ENCODE measurements at regions not wholly inside any gene's neighbourhood (a gene's known extent, or its start where the extent isn't known, plus 50 kb on each side); places are given as distances from the start of the nearest gene placed in this dataset.
A peak's percentile ranks its signal among the peaks of the same experiment; 100 is the strongest.

DNA sequence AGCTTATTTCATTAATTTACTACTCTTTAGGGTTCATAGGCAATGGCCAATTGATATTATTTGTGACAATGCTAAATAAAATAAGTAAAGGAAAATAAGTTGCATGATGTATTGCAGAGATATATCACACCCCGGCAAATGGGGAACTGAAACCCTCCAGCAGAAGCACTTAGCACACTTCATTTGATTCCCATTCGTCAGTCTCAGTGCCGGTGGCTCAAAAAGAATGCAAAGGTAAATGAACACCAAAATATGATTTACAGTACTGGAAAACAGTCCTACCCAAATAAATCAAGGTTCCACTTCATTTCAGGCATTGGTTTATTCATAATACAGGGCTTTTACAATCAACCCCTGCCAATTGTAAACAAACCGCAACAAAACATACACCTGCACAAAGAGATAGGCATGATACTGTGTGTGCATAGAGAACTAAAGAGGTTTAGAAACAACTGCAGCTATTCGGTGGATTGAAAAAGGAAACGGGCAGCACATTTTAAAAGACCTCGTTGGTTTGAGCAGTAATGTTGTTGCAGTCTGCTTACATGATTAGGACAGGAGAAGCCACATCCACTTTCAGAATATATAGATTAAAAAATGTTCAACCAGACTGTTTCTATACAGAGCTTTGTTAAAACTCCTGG, 1019.2 kb downstream of the TTLL7 start:
- peaks cover 27% of the 10 kb centered on the region for H3K4me1 ChIP-seq (ENCODE audit: insufficient read depth, low read length)
- H3K27ac ChIP-seq (ENCODE audit: low read length): no peak overlapping the region
- H3K27me3 ChIP-seq (ENCODE audit: insufficient read depth, low read length): no peaks in the 10 kb centered on the region
- H3K4me3 ChIP-seq (ENCODE audit: low read length): no peak overlapping the region
- H3K9me3 ChIP-seq (ENCODE audit: insufficient read depth, low read depth, low read length): no peaks in the 10 kb centered on the region
- H3K9ac ChIP-seq (ENCODE audit: low read depth, low read length): no peak overlapping the region
- no peaks in the 10 kb centered on the region for H3K36me3 ChIP-seq (ENCODE audit: insufficient read depth, low read depth, low read length)

- Histone ChIP-seq H3K27ac (ENCODE audit: low read length) (peak overlapping the region; percentile 22), H3K9ac (ENCODE audit: low read depth, low read length) (peak overlapping the region; percentile 19; the same call in 1 of the 2 replicates), H3K9me3 (ENCODE audit: insufficient read depth, low read depth, low read length) (no peaks in the 10 kb centered on the region), H3K36me3 (ENCODE audit: insufficient read depth, low read depth, low read length) (no peaks in the 10 kb centered on the region), H3K4me1 (ENCODE audit: insufficient read depth, low read length) (peaks cover 27% of the 10 kb centered on the region), H3K27me3 (ENCODE audit: insufficient read depth, low read length) (no peaks in the 10 kb centered on the region), H3K4me3 (ENCODE audit: low read length) (peak overlapping the region; percentile 14; the same call in 1 of the 2 replicates)
Measured at GRCh38 chr1:82978461-82979324, 1020.2 kb downstream of the TTLL7 start.

- H3K9ac ChIP-seq (ENCODE audit: low read depth, low read length): no peak overlapping the region
- no peak overlapping the region for H3K4me3 ChIP-seq (ENCODE audit: low read length)
- H3K4me1 ChIP-seq (ENCODE audit: insufficient read depth, low read length): peaks cover 7% of the 10 kb centered on the region
- no peaks in the 10 kb centered on the region for H3K9me3 ChIP-seq (ENCODE audit: insufficient read depth, low read depth, low read length)
- H3K27me3 ChIP-seq (ENCODE audit: insufficient read depth, low read length): no peaks in the 10 kb centered on the region
- H3K36me3 ChIP-seq (ENCODE audit: insufficient read depth, low read depth, low read length): no peaks in the 10 kb centered on the region
- H3K27ac ChIP-seq (ENCODE audit: low read length): no peak overlapping the region
Measured at GRCh38 chr1:82972841-82973553, 1025.9 kb downstream of the TTLL7 start.

GRCh38 chr1:82969340-82969739, 1029.6 kb downstream of the TTLL7 start:
- no peak overlapping the region for H3K4me3 ChIP-seq (ENCODE audit: low read length)
- no peaks in the 10 kb centered on the region for H3K9me3 ChIP-seq (ENCODE audit: insufficient read depth, low read depth, low read length)

DNA sequence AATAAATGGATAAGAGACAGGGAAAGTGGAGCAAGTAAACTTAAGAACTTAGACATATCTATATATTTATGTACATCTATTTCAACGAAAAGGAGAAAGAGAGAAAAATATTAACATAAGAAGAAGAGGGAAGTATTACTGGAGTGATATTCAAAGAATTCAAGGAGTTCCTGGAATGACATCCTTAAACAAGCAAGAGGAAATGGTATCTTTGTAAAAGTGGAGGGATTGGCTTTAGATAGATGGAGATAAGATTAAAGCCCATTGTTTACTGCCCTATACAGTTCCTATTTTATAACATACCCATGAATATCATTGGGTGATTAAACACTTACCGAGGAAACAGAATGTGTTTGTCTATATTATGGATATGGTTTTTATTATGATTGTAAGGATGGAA, 1036.3 kb downstream of the TTLL7 start:
- Histone ChIP-seq H3K9me3 (ENCODE audit: insufficient read depth, low read depth, low read length) (no peaks in the 10 kb centered on the region), H3K36me3 (ENCODE audit: insufficient read depth, low read depth, low read length) (no peaks in the 10 kb centered on the region), H3K27ac (ENCODE audit: low read length) (no peak overlapping the region), H3K27me3 (ENCODE audit: insufficient read depth, low read length) (no peaks in the 10 kb centered on the region), H3K4me1 (ENCODE audit: insufficient read depth, low read length) (0 out of 2 replicates have a peak, but pooled peaks cover 3% of the 10 kb centered on the region), H3K4me3 (ENCODE audit: low read length) (no peak overlapping the region), H3K9ac (ENCODE audit: low read depth, low read length) (no peak overlapping the region)

More at GRCh38 chr1:82969340-82969739, 1029.6 kb downstream of the TTLL7 start:
- Histone ChIP-seq H3K36me3 (ENCODE audit: insufficient read depth, low read depth, low read length) (no peaks in the 10 kb centered on the region), H3K27me3 (ENCODE audit: insufficient read depth, low read length) (no peaks in the 10 kb centered on the region), H3K9ac (ENCODE audit: low read depth, low read length) (no peak overlapping the region), H3K4me1 (ENCODE audit: insufficient read depth, low read length) (no peaks in the 10 kb centered on the region), H3K27ac (ENCODE audit: low read length) (no peak overlapping the region)

GRCh38 chr1:82950606-82951200, 1048.2 kb downstream of the TTLL7 start:
- Histone ChIP-seq H3K9me3 (ENCODE audit: insufficient read depth, low read depth, low read length) (no peaks in the 10 kb centered on the region), H3K4me3 (ENCODE audit: low read length) (no peak overlapping the region), H3K4me1 (ENCODE audit: insufficient read depth, low read length) (no peaks in the 10 kb centered on the region), H3K27me3 (ENCODE audit: insufficient read depth, low read length) (no peaks in the 10 kb centered on the region), H3K36me3 (ENCODE audit: insufficient read depth, low read depth, low read length) (no peaks in the 10 kb centered on the region), H3K9ac (ENCODE audit: low read depth, low read length) (no peak overlapping the region), H3K27ac (ENCODE audit: low read length) (no peak overlapping the region)

- no peak overlapping the region for H3K27ac ChIP-seq (ENCODE audit: low read length)
- no peaks in the 10 kb centered on the region for H3K27me3 ChIP-seq (ENCODE audit: insufficient read depth, low read length)
- no peak overlapping the region for H3K4me3 ChIP-seq (ENCODE audit: low read length)
- no peaks in the 10 kb centered on the region for H3K4me1 ChIP-seq (ENCODE audit: insufficient read depth, low read length)
- no peaks in the 10 kb centered on the region for H3K36me3 ChIP-seq (ENCODE audit: insufficient read depth, low read depth, low read length)
- H3K9me3 ChIP-seq (ENCODE audit: insufficient read depth, low read depth, low read length): no peaks in the 10 kb centered on the region
- H3K9ac ChIP-seq (ENCODE audit: low read depth, low read length): no peak overlapping the region
Measured at GRCh38 chr1:82948386-82948785, 1050.5 kb downstream of the TTLL7 start.

DNA sequence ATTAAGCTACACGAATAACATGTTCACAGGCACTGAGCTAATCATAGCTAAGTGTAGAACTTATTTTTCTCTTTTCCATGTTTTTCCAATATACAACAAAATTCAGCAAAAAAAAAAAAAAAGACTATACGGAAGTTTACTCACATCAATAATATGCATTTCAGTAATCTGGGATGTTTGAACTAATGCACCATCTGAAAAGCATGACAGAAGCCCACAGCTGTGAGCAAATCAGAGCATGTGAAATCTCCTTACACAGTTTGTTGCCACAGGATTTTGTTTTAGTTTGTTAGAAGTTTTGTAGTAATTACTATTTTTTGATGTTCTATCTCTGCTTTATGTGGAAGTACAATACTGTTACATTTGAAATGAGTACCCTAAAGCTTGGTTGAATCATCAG, 1051.7 kb downstream of the TTLL7 start:
- Histone ChIP-seq H3K9ac (ENCODE audit: low read depth, low read length) (no peak overlapping the region), H3K36me3 (ENCODE audit: insufficient read depth, low read depth, low read length) (no peaks in the 10 kb centered on the region), H3K9me3 (ENCODE audit: insufficient read depth, low read depth, low read length) (no peaks in the 10 kb centered on the region), H3K4me3 (ENCODE audit: low read length) (no peak overlapping the region), H3K27me3 (ENCODE audit: insufficient read depth, low read length) (no peaks in the 10 kb centered on the region), H3K4me1 (ENCODE audit: insufficient read depth, low read length) (no peaks in the 10 kb centered on the region), H3K27ac (ENCODE audit: low read length) (no peak overlapping the region)

- Histone ChIP-seq H3K36me3 (ENCODE audit: insufficient read depth, low read depth, low read length) (no peaks in the 10 kb centered on the region), H3K9ac (ENCODE audit: low read depth, low read length) (no peak overlapping the region), H3K4me1 (ENCODE audit: insufficient read depth, low read length) (no peaks in the 10 kb centered on the region), H3K27ac (ENCODE audit: low read length) (no peak overlapping the region), H3K4me3 (ENCODE audit: low read length) (no peak overlapping the region), H3K27me3 (ENCODE audit: insufficient read depth, low read length) (no peaks in the 10 kb centered on the region), H3K9me3 (ENCODE audit: insufficient read depth, low read depth, low read length) (no peaks in the 10 kb centered on the region)
Measured at GRCh38 chr1:82946096-82946605, 1052.8 kb downstream of the TTLL7 start.

DNA sequence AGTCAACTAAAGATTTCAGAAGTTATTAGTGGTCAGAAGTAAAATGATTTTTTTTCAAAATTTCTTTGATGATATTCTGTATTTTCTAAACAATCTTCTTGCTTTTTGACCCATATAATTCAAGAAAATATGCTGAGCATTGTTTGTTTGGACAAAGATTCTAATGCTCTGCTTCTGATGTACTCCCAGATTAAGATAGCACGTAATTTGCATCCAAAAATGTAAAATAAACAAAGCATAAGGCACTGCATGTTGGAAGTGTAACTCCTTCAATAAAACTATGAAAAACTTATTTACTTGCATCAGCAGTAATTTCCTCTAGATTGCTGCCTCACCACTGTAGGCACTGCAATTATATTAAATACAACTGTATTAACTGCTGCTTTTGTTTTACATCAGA, 1054.1 kb downstream of the TTLL7 start:
- Histone ChIP-seq H3K9me3 (ENCODE audit: insufficient read depth, low read depth, low read length) (no peaks in the 10 kb centered on the region), H3K4me3 (ENCODE audit: low read length) (no peak overlapping the region), H3K4me1 (ENCODE audit: insufficient read depth, low read length) (no peaks in the 10 kb centered on the region), H3K9ac (ENCODE audit: low read depth, low read length) (no peak overlapping the region), H3K27me3 (ENCODE audit: insufficient read depth, low read length) (no peaks in the 10 kb centered on the region), H3K36me3 (ENCODE audit: insufficient read depth, low read depth, low read length) (no peaks in the 10 kb centered on the region), H3K27ac (ENCODE audit: low read length) (no peak overlapping the region)

- Histone ChIP-seq H3K27me3 (ENCODE audit: insufficient read depth, low read length) (no peaks in the 10 kb centered on the region), H3K9ac (ENCODE audit: low read depth, low read length) (no peak overlapping the region), H3K4me1 (ENCODE audit: insufficient read depth, low read length) (no peaks in the 10 kb centered on the region), H3K27ac (ENCODE audit: low read length) (no peak overlapping the region), H3K4me3 (ENCODE audit: low read length) (no peak overlapping the region), H3K36me3 (ENCODE audit: insufficient read depth, low read depth, low read length) (no peaks in the 10 kb centered on the region), H3K9me3 (ENCODE audit: insufficient read depth, low read depth, low read length) (no peaks in the 10 kb centered on the region)
Measured at GRCh38 chr1:82934074-82934473, 1064.9 kb downstream of the TTLL7 start.
